OCI-LY3 (cell line): ENCODE measurements at regions not wholly inside any gene's neighbourhood (a gene's known extent, or its start where the extent isn't known, plus 50 kb on each side); places are given as distances from the start of the nearest gene placed in this dataset.

ENCODE experiments used
- EZH2phosphoT487 ChIP-seq: fragments of 200-600 bp; shearing (Covaris generic); IDR thresholded peaks from 2 replicates; pipeline ENCODE4 v1.6.1; 2018; ENCODE audit warnings: antibody characterized with exemption, mixed run types, low read depth
- TF ChIP-seq, protein P1 (sequence below): fragments of 200-600, 300-600 bp; sonication (generic); IDR thresholded peaks from 2 replicates; pipeline ENCODE4 v1.5.1; 2014; ENCODE audit warnings: antibody characterized with exemption, low read length, low read depth

DNA sequence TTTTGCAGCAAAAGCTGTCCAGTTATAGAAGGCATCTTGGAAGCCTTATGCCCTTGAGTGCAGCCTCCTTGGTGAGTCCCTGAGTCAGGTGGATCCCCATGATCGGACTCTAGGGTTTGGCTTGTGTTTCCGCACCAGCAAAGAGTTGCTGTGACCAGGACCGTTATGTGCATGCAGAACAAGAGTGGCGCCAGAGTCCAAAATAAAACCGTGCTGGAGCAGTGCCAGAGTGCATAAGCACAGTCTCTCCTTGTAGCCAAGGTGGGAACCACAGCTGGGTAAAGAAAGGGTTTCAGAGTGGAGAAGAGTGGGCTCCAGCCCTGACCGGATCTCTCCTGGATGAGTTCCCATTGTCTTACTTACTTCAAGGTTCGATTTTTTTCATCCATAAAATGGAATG lies 58.6 kb downstream of the FOXA2 start:
- TF ChIP-seq, protein P1, sequence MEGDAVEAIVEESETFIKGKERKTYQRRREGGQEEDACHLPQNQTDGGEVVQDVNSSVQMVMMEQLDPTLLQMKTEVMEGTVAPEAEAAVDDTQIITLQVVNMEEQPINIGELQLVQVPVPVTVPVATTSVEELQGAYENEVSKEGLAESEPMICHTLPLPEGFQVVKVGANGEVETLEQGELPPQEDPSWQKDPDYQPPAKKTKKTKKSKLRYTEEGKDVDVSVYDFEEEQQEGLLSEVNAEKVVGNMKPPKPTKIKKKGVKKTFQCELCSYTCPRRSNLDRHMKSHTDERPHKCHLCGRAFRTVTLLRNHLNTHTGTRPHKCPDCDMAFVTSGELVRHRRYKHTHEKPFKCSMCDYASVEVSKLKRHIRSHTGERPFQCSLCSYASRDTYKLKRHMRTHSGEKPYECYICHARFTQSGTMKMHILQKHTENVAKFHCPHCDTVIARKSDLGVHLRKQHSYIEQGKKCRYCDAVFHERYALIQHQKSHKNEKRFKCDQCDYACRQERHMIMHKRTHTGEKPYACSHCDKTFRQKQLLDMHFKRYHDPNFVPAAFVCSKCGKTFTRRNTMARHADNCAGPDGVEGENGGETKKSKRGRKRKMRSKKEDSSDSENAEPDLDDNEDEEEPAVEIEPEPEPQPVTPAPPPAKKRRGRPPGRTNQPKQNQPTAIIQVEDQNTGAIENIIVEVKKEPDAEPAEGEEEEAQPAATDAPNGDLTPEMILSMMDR, result no peak
- TF ChIP-seq EZH2phosphoT487, result no peak
